ENCODE measurements at regions not wholly inside any gene's neighbourhood (a gene's known extent, or its start where the extent isn't known, plus 50 kb on each side); places are given as distances from the start of the nearest gene placed in this dataset.
A peak's percentile ranks its signal among the peaks of the same experiment; 100 is the strongest.

GRCh38 chr7:17502213-17503060, 204.0 kb downstream of the AHR start:
- no peak overlapping the region for H3K4me3 ChIP-seq (ENCODE audit: low read depth, low read length)
- DNase-seq (ENCODE audit: low read depth) = no peak

GRCh38 chr7:17506095-17506494, 207.6 kb downstream of the AHR start:
- H3K4me3 ChIP-seq (ENCODE audit: low read depth, low read length) = no peak overlapping the region
- DNase-seq (ENCODE audit: low read depth) = no peak

- DNase-seq (ENCODE audit: low read depth) = no peak
- H3K4me3 ChIP-seq (ENCODE audit: low read depth, low read length) = no peak overlapping the region
Measured at GRCh38 chr7:17506596-17506995, 208.1 kb downstream of the AHR start.

GRCh38 chr7:17507717-17508116, 209.3 kb downstream of the AHR start:
- no peak for DNase-seq (ENCODE audit: low read depth)
- H3K4me3 ChIP-seq (ENCODE audit: low read depth, low read length) = no peak overlapping the region

GRCh38 chr7:17512181-17512675, 213.8 kb downstream of the AHR start:
- DNase-seq (ENCODE audit: low read depth) = no peak

GRCh38 chr7:17516771-17517170, 218.3 kb downstream of the AHR start:
- DNase-seq (ENCODE audit: low read depth) = no peak
- no peak overlapping the region for H3K4me3 ChIP-seq (ENCODE audit: low read depth, low read length)

More at GRCh38 chr7:17512181-17512675, 213.8 kb downstream of the AHR start:
- no peak overlapping the region for H3K4me3 ChIP-seq (ENCODE audit: low read depth, low read length)

GRCh38 chr7:17520941-17521340, 222.5 kb downstream of the AHR start:
- H3K4me3 ChIP-seq (ENCODE audit: low read depth, low read length) = no peak overlapping the region
- no peak for DNase-seq (ENCODE audit: low read depth)

GRCh38 chr7:17521437-17521836, 223.0 kb downstream of the AHR start:
- peak; percentile 68 for DNase-seq (ENCODE audit: low read depth)
- no peak overlapping the region for H3K4me3 ChIP-seq (ENCODE audit: low read depth, low read length)

GRCh38 chr7:17523813-17524739, 225.6 kb downstream of the AHR start:
- H3K4me3 ChIP-seq (ENCODE audit: low read depth, low read length) = no peak overlapping the region
- DNase-seq (ENCODE audit: low read depth) = peak; percentile 65

GRCh38 chr7:17524746-17525145, 226.3 kb downstream of the AHR start:
- no peak overlapping the region for H3K4me3 ChIP-seq (ENCODE audit: low read depth, low read length)
- DNase-seq (ENCODE audit: low read depth) = peak; percentile 70

GRCh38 chr7:17526621-17527020, 228.2 kb downstream of the AHR start:
- DNase-seq (ENCODE audit: low read depth) = no peak

GRCh38 chr7:17528636-17529035, 230.2 kb downstream of the AHR start:
- no peak overlapping the region for H3K4me3 ChIP-seq (ENCODE audit: low read depth, low read length)
- DNase-seq (ENCODE audit: low read depth) = no peak

More at GRCh38 chr7:17526621-17527020, 228.2 kb downstream of the AHR start:
- no peak overlapping the region for H3K4me3 ChIP-seq (ENCODE audit: low read depth, low read length)

- peak; percentile 88 for DNase-seq (ENCODE audit: low read depth)
Measured at GRCh38 chr7:17530244-17530643, 231.8 kb downstream of the AHR start.

GRCh38 chr7:17530741-17531421, 232.4 kb downstream of the AHR start:
- no peak for DNase-seq (ENCODE audit: low read depth)

More at GRCh38 chr7:17530244-17530643, 231.8 kb downstream of the AHR start:
- H3K4me3 ChIP-seq (ENCODE audit: low read depth, low read length) = no peak overlapping the region

GRCh38 chr7:17532861-17533404, 234.5 kb downstream of the AHR start:
- H3K4me3 ChIP-seq (ENCODE audit: low read depth, low read length) = no peak overlapping the region
- DNase-seq (ENCODE audit: low read depth) = peak; percentile 96

More at GRCh38 chr7:17530741-17531421, 232.4 kb downstream of the AHR start:
- H3K4me3 ChIP-seq (ENCODE audit: low read depth, low read length) = no peak overlapping the region

GRCh38 chr7:17534348-17534747, 235.9 kb downstream of the AHR start:
- DNase-seq (ENCODE audit: low read depth) = no peak
- H3K4me3 ChIP-seq (ENCODE audit: low read depth, low read length) = no peak overlapping the region

GRCh38 chr7:17535776-17536175, 237.3 kb downstream of the AHR start:
- peak; percentile 47 for DNase-seq (ENCODE audit: low read depth)
- H3K4me3 ChIP-seq (ENCODE audit: low read depth, low read length) = no peak overlapping the region

- DNase-seq (ENCODE audit: low read depth) = no peak
Measured at GRCh38 chr7:17544401-17544800, 245.9 kb downstream of the AHR start.

GRCh38 chr7:17545348-17545747, 246.9 kb downstream of the AHR start:
- no peak overlapping the region for H3K4me3 ChIP-seq (ENCODE audit: low read depth, low read length)
- DNase-seq (ENCODE audit: low read depth) = no peak

More at GRCh38 chr7:17544401-17544800, 245.9 kb downstream of the AHR start:
- H3K4me3 ChIP-seq (ENCODE audit: low read depth, low read length) = no peak overlapping the region
